Inflammatory macrophage treated with lipopolysaccharide for 4 hours (primary cell): ENCODE measurements at regions not wholly inside any gene's neighbourhood (a gene's known extent, or its start where the extent isn't known, plus 50 kb on each side); places are given as distances from the start of the nearest gene placed in this dataset.

Source experiments
- DNase-seq: peaks from one replicate; pipeline ENCODE4 v3.0.0-alpha.2; 2020

GRCh38 chr3:178055939-178056338 lies 480.3 kb upstream of the KCNMB2 start:
- no peak for DNase-seq

GRCh38 chr3:178056868-178057267 lies 479.4 kb upstream of the KCNMB2 start:
- DNase-seq = no peak

GRCh38 chr3:178058629-178059028 lies 477.6 kb upstream of the KCNMB2 start:
- no peak for DNase-seq

- DNase-seq = no peak
These were observed 477.1 kb upstream of the KCNMB2 start for GRCh38 chr3:178059119-178059518.

GRCh38 chr3:178059836-178060235 lies 476.4 kb upstream of the KCNMB2 start:
- DNase-seq = no peak

- no peak for DNase-seq
These were observed 475.8 kb upstream of the KCNMB2 start for GRCh38 chr3:178060407-178060806.

- no peak for DNase-seq
These were observed 474.1 kb upstream of the KCNMB2 start for GRCh38 chr3:178062126-178062525.

GRCh38 chr3:178063461-178063860 lies 472.8 kb upstream of the KCNMB2 start:
- DNase-seq = no peak

GRCh38 chr3:178067721-178068120 lies 468.5 kb upstream of the KCNMB2 start:
- DNase-seq = no peak

GRCh38 chr3:178072391-178073305 lies 463.6 kb upstream of the KCNMB2 start:
- no peak for DNase-seq

- DNase-seq = no peak
These were observed 462.9 kb upstream of the KCNMB2 start for GRCh38 chr3:178073366-178073765.

GRCh38 chr3:178075344-178075743 lies 460.9 kb upstream of the KCNMB2 start:
- DNase-seq = no peak

- DNase-seq = no peak
These were observed 457.3 kb upstream of the KCNMB2 start for GRCh38 chr3:178078953-178079352.

- no peak for DNase-seq
These were observed 456.3 kb upstream of the KCNMB2 start for GRCh38 chr3:178079966-178080365.

GRCh38 chr3:178082326-178082906 lies 453.8 kb upstream of the KCNMB2 start:
- no peak for DNase-seq

GRCh38 chr3:178083906-178084866 lies 452.1 kb upstream of the KCNMB2 start:
- no peak for DNase-seq

- DNase-seq = no peak
These were observed 451.1 kb upstream of the KCNMB2 start for GRCh38 chr3:178084938-178085816.

- DNase-seq = no peak
These were observed 450.5 kb upstream of the KCNMB2 start for GRCh38 chr3:178085817-178086123.

- no peak for DNase-seq
These were observed 450.0 kb upstream of the KCNMB2 start for GRCh38 chr3:178086144-178086825.

- DNase-seq = no peak
These were observed 448.9 kb upstream of the KCNMB2 start for GRCh38 chr3:178087376-178087775.

GRCh38 chr3:178088963-178089362 lies 447.3 kb upstream of the KCNMB2 start:
- DNase-seq = no peak

- DNase-seq = no peak
These were observed 445.3 kb upstream of the KCNMB2 start for GRCh38 chr3:178090899-178091298.
